ENCODE measurements at regions not wholly inside any gene's neighbourhood (a gene's known extent, or its start where the extent isn't known, plus 50 kb on each side); places are given as distances from the start of the nearest gene placed in this dataset.

DNA sequence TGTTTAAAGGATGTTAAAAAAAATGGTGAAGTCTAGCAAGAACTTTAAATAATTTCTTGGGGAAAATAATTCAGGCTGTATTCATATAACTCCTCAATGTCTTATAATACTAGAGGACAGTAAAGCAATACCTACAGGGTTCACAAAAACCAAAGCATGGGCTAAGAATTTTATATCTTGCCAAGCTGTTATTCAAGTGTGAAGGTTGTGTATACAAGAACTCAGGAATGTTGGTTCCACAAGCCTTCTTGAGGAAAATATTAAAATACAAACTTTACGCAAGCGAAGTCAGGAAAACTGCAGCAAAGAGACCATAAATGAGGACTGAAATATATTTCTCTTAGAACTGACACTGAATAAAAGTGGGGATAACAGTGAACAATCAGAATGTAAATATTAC, 76.1 kb upstream of the DNAJC10 start:
- H3K27ac ChIP-seq, result no peak overlapping the region
- no peak for TF ChIP-seq ZFX (IDR thresholded peaks at IDR 0.05)
- TF ChIP-seq, protein P1, sequence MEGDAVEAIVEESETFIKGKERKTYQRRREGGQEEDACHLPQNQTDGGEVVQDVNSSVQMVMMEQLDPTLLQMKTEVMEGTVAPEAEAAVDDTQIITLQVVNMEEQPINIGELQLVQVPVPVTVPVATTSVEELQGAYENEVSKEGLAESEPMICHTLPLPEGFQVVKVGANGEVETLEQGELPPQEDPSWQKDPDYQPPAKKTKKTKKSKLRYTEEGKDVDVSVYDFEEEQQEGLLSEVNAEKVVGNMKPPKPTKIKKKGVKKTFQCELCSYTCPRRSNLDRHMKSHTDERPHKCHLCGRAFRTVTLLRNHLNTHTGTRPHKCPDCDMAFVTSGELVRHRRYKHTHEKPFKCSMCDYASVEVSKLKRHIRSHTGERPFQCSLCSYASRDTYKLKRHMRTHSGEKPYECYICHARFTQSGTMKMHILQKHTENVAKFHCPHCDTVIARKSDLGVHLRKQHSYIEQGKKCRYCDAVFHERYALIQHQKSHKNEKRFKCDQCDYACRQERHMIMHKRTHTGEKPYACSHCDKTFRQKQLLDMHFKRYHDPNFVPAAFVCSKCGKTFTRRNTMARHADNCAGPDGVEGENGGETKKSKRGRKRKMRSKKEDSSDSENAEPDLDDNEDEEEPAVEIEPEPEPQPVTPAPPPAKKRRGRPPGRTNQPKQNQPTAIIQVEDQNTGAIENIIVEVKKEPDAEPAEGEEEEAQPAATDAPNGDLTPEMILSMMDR (conservative IDR thresholded peaks at IDR 0.05), result no peak

DNA sequence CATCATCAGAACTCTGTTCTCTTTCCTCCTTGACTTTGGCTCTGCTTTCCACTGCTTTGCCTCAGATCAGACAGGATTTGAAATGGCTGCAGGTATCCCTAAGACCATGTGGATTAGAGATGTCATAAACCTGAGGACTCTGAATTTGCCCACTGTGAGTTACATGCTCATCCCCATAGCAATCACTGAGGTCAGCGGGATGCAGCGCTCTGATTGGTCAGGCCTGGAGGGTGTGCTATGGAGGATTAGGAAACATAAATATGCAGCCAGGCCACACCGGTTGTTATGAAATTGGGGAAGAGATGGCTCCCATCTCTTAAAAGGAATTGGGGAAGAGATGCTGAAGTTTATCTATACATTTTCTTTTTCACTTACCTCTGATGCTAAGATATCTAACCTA, 73.7 kb upstream of the DNAJC10 start:
- TF ChIP-seq ZFX (IDR thresholded peaks at IDR 0.05), result no peak
- TF ChIP-seq, protein P1 (conservative IDR thresholded peaks at IDR 0.05), result no peak
- no peak overlapping the region for H3K27ac ChIP-seq

DNA sequence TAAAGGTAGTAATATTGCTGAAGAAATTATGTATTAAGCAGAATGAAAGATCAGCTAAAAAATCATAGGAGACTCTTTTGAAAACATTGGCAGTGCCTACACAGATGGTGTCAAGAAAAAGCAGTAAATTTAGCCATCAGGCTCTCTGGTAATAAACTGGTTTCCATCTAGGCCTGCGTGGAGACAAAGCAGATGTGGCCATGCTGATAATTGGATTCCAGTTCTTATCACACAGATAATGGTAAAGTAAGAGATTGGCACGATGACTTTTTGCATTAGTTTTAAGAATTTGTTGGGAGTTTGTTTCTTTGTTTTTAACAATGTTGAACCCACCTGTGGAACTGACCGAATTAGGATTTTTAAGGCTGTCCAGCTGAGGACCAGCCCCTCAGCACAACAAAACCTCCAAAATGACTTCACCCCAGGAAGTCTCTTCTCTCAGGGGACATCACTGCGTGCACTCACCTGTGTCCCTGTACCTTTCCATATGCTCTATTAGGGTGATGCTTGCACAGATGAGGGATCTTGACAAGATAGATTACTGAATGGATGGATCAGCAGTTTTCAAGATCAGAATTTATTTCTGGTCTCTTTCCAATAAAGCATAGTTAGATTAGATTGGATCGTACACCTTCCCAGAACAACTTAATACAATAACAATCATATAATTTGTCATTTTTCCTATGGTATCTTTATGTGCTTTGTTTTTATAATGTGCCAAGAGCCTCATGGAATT, 69.1 kb upstream of the DNAJC10 start:
- TF ChIP-seq, protein P1 (conservative IDR thresholded peaks at IDR 0.05), result no peak
- no peak for TF ChIP-seq ZFX (IDR thresholded peaks at IDR 0.05)

DNA sequence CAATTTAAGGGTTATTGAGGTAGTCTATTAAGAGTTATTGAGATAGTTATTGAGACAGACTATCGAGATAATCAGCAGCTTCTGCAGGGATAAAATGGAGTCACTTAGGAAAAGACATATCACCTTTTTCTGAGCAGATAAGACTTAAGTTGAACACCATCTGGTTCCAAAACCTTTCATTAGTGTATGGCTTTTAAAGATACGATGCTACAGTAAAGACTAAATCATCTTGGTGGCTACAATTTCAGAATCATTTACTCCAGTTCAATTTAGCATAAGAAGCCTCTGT, 68.6 kb upstream of the DNAJC10 start:
- no peak overlapping the region for H3K27ac ChIP-seq
- TF ChIP-seq ZFX (IDR thresholded peaks at IDR 0.05), result no peak
- TF ChIP-seq, protein P1 (conservative IDR thresholded peaks at IDR 0.05), result no peak

More for the DNA sequence above, 69.1 kb upstream of the DNAJC10 start:
- no peak overlapping the region for H3K27ac ChIP-seq

DNA sequence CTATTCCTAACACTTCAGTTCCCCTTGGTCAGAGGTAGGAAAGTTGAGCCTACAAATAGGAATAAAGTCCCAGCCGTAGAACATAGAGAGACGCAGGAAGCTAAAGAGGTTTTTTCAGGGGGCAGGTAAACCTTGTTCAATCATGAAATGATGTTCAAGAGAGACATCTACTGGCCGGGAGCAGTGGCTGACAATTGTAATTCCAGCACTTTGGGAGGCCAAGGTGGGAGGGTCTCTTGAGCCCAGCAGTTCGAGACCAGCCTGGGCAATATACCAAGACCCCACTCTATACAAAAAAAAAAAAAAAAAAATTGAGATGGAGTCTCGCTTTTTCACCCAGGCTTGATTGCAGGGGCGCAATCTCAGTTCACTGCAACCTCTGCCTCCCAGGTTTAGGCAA, 66.7 kb upstream of the DNAJC10 start:
- no peak for TF ChIP-seq ZFX (IDR thresholded peaks at IDR 0.05)
- TF ChIP-seq, protein P1 (conservative IDR thresholded peaks at IDR 0.05), result peak; percentile 57
- no peak overlapping the region for H3K27ac ChIP-seq

DNA sequence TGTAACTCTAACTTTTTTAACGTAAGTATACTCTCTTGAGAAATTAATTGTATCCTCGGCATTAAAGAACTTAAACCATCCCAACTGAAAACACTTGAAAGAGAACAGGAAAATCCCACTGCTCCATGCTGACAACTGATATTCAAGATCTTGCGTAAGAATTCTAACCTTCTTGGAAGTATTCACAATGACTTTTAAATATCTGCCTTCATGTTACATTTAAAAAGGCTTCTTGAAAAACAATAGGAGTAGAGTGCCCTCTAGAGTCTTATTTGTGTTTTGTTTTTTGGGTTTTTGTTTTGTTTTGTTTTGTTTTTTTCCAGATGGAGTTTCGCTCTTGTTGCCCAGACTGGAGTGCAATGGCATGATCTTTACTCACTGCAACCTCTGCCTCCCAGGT, 65.4 kb upstream of the DNAJC10 start:
- no peak for TF ChIP-seq ZFX (IDR thresholded peaks at IDR 0.05)
- TF ChIP-seq, protein P1 (conservative IDR thresholded peaks at IDR 0.05), result peak; percentile 62

DNA sequence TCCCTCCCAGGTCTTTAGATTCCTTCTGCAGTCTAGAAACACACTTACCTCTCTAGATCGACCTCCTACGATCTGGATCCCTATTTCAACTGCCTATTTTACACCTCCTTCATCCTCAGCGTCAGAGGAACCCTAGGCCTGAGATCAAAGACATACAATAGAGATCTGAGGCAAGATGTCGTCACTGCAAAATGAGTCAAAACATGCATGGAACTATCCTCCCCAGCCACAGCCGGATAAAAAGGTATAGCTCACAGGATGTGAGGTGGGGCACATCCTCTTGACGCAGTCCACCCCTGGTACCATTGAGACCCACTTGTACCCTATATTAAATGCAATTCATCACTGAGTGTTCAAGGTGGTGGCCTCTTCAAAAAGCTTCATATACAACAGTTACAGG, 63.7 kb upstream of the DNAJC10 start:
- TF ChIP-seq, protein P1 (conservative IDR thresholded peaks at IDR 0.05), result no peak
- no peak for TF ChIP-seq ZFX (IDR thresholded peaks at IDR 0.05)
- H3K27ac ChIP-seq, result no peak overlapping the region

More for the DNA sequence above, 65.4 kb upstream of the DNAJC10 start:
- H3K27ac ChIP-seq, result no peak overlapping the region
